Stimulated activated CD4-positive, alpha-beta T cell treated with anti-CD3 and anti-CD28 coated beads, Interleukin-2, amount 100 ng/mL, for 48 hours (primary cell): ENCODE measurements at regions not wholly inside any gene's neighbourhood (a gene's known extent, or its start where the extent isn't known, plus 50 kb on each side); places are given as distances from the start of the nearest gene placed in this dataset.

Source experiments
- DNase-seq, 2 donors: peaks; one replicate each; pipeline ENCODE4 v3.0.0-alpha.2; 2020

DNA sequence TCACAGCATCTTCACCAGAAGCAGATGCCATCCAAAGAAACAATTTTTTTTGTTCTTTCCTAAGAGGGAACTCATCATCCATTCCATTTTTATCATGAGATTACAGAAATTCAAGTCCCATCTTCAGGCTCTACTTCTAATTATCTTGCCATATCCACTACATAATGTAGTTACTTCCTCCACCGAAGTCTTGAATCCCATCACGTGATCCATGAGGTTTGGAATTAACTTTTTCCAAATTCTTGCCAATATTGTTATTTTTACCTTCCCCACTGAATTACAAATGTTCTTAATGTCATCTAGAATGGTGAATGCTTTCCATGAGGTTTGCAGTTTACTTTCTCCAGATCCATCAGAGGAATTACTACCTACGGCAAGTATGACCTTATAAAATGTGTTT is 1014.7 kb upstream of the LRRN3 start:
- no peak for DNase-seq

DNA sequence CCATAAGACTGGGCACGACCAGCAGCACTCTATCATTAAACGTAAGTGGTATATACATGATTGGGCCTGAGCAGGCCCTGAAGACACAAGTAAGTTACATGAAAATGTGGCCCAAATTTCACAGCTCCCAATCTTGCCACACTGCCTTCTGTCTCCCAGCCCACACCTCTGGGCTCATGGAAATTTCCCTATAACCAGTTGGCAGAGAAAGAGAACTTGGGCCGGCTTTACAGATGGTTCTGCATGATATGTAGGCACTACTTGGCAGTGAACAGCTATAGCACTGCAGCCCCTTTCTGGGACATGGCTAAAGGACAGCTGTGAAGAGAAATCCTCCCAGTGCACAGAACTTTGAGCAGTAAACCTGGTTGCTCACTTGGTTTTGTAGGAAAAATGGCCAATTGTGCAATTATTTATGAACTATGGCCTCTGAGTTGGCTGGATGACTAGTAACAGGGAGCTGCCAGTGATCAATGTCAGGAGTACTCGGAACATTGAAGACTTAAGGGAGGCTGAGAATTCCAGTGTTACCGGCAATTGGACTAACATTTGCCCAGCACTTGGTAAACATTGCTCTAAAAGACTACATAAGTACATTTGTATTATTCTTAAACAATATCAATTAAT is 1006.6 kb upstream of the LRRN3 start:
- no peak for DNase-seq

DNA sequence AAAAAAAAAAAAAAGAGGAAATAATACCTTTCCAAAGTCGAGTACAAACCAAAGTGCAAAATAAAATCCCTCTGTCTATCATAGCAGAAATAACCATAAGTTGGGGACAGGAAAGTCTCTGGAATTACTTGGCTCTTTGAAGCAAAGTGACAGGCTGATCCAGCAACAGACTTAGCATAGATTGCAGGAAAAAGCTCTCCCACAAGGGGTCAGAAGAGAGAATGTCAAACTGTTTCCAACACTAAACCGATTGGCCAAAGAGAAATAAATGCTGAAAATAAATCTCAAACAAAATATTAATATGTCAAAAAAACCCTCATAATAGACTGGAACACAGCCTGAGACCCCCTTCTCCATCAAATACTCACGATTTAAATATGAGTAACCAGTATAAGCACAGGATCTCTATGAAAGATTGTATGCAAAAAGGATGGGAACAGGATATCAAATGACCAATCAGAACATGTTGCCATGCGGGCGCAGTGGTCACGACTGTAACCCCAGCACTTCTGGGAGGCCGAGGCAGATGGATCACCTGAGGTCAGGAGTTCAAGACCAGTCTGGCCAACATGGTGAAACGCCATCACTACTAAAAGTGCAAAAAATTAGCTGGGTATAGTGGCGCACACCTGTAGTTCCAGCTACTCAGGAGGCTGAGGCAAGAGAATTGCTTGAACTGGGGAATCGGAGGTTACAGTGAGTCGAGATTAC is 1000.7 kb upstream of the LRRN3 start:
- DNase-seq, result no peak

DNA sequence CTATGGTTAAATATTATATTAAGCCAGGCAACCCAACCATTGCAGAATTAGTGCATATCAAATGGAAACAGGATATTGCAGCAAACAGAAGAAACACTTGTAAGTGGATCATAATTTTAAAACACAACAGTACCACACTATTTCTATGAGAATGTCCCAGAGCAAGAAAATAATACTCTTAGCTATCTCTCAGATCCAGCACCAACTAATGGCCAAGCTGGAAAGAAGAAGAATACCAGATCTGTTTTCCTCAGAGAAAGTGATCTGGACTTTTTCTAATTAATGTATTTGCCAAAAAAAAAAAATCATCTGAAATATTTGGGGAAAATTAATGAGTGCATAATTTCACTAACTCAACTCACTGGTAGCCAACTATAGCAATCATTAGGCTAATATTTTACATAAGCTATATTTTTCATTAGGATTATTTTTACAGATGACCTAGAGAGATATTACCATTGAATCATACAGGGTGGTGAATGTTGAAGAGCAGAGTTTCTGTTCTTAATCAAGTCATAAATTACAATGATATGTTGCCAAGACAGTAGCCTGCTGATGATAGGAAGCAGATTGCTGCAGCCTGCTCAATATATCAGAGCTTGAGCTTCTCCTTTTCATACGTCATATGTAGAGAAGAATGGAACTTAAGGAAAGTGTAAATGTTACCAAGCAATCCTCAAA is 995.4 kb upstream of the LRRN3 start:
- no peak for DNase-seq

DNA sequence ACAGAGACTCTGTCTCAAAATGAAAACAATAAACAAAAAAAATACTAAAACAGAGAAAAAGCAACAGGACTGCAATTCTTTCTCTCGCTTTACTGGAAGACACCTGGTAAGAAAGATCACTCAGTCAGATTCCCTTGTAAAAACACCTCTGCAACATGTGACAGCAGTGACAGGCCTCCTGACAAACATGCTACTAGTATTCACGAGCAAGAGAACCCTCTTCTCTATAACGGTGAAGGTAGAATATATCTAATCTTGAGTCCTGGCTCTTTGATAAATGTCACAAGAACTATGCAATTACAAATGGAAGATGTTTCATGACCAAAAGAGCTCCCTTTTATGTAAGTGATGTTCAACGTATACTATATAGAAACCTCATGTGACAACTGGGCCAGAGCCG is 986.7 kb upstream of the LRRN3 start:
- no peak for DNase-seq

DNA sequence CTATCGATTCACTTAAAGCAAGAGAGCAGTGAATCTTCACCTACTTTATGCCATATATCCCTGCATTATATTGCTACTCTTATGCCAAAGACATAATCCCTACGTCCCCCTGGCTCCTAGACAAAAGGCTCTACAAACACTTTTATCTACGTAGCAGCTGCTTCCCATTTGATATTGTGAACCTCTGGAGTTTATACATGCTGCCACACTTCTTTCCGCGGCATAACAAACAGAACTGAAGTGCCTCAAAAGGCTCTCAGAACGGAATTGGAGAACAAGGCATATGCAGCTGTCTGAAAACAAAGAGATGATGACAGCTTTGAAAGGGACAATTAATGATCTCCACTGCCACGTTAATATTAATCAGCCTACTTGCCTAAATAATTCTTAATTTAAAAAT is 985.6 kb upstream of the LRRN3 start:
- DNase-seq, result no peak

DNA sequence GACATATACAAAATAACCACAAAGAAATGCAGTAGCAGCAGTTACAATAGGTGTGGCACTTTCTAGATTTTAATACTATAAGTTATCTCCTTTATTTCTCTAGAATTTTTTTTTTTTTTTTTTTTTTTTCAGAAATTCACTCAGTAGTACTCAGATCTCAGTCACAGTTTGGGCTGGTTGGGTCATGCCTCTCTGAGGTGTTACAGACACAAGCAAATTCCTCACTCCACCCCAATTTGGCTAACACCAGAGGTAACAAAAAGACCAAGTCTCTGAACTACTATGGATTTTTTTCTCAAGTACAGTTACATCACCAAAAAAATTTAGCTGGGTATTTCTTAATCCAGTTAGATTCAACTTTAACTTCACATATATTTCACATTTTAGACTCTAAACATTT is 985.1 kb upstream of the LRRN3 start:
- no peak for DNase-seq

DNA sequence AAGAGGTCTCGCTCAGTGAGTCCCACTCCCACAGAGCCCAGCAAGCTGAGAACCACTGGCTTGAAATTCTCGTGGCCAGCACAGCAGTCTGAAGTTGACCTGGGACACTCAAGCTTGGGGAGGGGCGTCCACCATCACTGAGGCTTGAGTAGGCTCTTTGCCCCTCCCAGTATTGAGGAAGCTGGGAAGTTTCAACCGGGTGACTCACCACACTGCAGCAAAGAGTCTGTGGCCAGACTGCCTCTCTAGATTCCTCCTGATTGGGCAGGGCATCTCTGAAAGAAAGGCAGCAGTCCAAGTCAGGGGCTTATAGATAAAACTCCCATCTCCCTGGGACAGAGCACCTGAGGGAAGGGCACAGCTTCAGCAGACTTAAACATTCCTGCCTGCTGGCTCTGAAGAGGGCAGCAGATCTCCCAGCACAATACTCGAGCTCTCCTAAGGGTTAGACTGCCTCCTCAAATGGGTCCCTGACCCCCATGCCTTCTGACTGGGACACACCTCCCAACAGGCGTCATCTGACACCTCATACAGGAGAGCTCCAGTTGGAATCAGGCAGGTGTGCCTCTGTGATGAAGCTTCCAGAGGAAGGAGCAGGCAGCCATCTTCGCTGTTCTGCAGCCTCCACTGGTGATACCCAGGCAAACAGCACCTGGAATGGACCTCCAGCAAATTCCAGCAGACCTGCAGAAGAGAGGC is 970.9 kb upstream of the LRRN3 start:
- DNase-seq, result no peak

DNA sequence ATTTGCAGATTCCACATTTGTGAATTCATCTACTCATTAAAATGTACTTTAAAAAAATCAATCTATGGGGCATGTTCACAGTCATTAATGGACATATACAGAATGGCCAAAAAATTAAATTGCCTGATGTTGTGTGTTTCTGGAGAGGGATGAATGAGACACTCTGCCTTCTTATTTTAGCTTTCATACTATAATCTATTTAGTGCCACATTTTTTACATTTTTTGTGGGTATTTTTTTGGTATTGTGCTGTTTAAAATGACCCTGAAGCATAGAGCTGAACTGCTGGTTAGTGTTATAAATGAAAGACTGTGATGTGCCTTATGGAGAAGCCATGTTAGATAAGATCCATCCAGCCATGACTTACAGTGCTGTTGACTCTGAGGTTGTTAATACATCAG is 961.8 kb upstream of the LRRN3 start:
- DNase-seq, result no peak

DNA sequence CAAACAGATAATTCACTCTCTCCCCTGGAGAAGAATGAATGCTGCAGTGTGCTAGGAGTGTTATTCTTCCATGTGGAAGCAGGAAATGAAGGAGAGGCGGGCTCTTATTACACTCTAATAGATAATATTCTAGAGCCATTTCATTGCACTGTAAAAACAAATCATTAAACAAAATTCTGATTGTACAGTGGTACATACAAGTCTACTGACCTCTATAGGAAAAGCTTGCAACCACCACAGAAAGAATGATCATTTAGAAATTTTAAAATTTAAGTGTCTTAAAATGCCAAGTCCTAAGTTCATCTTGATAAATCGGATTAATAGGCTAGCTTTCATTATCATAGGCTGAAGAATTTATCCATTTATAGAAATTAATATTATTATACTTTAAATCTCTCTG is 960.3 kb upstream of the LRRN3 start:
- DNase-seq, result no peak

DNA sequence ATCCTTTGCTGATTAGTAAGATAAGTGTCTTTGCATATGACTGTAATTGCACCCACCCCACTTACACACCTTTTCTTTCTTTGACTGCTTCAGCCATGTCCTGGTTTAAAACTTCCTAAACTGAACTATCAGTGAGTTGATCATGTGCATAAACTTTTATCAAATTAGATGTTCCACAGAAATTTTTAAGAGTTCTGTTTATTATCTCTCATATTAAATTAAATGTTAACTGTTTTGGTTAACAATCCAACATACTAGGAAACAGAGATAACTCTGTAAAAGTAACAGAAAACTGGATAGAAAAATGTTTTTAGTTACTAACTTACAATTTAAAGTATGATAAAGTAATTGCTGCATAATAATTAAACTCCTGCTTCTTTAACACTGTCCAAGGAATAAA is 959.6 kb upstream of the LRRN3 start:
- no peak for DNase-seq

DNA sequence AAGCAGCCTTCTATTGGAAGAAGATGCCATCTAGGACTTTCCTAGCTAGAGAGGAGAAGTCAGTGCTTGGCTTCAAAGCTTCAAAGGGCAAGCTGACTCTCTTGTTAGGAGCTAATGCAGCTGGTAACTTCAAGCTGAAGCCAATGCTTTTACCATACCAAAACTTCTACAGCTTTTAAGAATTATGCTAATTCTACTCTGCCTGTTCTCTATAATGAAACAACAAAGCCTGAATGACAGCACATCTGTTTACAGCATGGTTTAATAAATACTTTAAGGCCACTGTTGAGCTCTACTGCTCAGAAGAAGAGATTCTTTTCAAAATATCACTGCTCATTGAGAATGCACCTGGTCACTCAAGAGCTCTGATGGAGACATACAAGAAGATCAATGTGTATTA is 951.9 kb upstream of the LRRN3 start:
- no peak for DNase-seq

DNA sequence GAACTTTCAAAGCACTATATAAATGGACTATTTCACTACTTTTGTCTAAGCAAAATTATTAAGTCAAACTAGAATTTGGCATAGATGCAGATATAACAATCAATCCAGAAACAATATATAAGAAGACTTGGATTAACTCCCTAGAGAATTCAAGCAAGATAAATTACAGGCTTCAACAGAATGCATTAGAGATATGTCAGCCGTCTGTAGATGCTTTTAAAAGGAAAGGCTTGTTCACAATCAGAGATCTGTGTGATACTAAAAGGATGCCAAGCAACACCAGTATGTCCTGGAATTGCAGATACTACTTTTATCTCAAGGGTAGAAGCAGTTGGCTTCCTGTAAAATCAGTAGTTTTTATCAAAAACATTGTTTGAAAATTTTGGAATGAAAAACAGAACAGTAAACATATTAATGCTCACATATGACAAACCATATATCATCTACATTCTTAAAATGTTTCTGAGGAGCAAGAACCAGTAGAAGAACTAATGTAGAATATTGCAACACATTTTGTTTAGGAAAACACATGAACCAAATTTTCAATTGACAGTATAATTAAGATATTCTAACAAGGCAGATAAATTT is 947.9 kb upstream of the LRRN3 start:
- DNase-seq, result no peak

DNA sequence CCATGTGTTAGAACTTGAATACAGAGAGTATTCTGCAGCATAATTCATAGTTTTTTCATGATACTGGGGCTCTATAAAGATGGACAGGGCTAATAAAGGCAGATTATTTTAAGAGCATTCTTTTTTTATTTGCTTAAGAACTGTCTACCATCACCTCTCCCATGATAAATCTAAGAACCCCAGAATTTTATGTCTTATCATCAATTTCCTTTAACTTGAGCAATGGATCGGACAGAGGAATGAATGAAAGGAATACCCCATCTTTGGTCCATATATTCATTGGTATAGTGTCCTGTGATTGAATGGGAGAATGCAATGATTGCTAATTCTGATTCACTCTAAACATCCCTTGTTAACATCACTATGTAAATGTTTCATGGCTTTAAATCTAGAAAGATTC is 946.3 kb upstream of the LRRN3 start:
- DNase-seq, result no peak

DNA sequence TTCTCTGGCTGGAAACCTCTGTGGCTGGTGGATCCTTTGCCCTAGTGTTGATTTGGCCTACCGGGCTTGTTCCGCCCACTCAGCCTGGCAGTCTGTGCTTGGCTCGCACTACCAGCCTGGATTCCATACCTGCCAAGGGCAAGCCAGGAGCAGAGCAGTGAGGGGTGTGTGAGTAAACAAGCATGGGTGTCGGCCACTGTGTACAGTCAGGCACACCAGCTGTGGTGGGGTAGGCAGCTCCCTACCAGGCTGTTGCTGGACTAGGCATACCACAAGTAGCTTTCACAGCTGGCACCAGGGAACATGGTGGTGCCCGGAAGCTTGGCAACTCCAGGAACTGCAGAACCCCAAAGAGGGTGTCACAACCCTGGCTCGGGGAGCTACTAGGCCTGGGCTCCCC is 942.9 kb upstream of the LRRN3 start:
- no peak for DNase-seq

DNA sequence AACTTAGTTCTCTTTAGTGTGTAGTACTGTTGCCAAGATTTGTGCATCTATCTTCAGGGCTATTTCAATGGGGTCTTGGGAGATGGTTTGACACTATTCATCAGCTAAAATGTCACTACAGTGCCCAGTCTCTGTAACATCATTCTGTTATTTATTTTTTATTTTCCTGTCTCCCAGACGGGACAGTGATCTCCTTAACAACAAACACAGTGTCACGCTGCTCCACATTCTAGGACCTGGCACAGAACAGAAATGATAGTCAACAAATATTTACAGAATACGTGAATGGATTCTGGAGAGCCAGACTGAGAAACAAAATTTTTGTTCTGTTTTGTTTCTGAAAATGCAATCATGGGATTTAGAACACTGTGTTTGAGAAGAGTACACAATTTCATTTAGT is 937.7 kb upstream of the LRRN3 start:
- DNase-seq, result no peak

DNA sequence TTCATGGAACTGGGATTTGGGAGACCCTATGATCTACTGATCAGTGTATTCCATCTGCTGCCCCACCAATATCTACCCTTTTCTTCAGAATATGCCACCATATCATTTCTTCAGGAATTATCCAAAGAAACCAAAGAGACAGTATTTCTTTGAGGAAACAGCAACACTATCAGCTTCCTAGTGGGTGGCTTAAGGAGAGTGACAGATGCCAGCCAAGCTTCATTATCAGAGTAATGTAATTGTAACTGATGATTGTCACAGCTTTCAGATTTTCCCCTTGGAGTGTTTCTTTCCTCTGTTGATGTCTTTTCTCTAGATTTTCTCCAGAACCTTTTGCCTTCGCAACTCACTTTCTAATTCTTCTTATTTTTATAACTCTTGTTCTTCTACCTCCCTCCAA is 934.4 kb upstream of the LRRN3 start:
- DNase-seq, result no peak

DNA sequence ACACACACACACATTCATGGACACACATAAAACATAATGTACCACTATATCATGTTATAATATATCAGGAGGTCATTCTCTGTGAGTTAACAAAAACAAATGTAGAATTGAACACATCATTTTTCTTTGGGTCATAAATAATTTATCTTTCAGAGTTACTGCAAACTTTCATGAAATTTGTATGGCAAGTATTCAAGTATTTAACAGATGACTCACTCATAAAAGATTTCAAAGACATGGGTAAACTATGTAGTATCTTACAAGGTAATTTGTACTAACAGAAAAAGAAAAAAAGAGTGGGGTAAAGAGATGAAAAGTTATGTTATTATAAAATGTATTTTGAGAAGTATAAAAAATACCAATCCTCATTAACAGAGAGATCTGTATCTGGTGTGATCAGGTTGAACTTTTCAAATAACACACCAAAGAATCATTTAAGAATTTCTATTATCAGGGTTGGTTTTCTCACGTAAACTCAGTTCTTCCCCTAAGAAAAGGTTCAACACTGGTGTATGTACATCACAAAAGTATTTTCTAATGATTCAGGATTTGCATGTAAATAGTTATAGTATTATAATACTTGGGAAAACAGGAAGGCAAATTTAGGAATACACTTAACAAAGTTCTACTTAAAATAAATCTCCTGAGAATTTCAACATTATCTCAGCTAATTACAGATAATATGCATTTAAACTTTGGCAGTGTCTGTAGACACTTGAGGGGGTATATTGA is 933.1 kb upstream of the LRRN3 start:
- no peak for DNase-seq

DNA sequence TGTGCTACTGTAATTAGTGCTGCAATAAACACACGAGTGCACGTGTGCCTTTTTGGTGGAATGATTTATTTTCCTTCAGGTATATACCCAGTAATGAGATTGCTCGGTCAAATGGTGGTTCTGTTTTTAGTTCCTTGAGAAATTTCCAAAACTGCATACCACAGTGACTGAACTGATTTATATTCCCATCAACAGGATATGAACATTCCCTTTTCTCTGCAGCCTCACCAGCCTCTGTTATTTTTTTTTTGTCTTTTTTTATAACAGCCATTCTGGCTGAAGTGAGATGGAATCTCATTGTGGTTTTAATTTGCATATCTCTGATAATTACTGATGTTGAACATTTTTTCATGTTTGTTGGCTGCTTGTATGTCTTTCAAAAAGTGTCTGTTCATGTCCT is 922.9 kb upstream of the LRRN3 start:
- no peak for DNase-seq

DNA sequence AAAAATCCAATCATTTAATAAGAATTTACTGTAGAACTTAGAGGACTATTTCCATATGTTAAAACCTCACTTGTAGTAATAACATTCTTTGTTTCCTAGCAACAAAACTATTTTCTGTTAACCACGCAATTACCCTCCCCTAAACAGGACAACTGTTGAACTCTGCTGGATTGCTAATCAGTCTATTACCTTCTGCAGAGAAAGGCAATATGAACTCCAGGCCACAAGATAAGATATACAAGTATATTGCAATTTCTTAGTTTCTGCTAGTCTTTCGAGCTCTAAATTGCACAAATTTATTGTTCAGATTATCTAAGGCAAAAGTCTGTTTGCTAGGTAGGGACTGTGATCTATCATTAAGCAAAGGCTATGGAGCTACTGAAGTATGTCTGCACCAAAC is 920.1 kb upstream of the LRRN3 start:
- DNase-seq, result no peak

DNA sequence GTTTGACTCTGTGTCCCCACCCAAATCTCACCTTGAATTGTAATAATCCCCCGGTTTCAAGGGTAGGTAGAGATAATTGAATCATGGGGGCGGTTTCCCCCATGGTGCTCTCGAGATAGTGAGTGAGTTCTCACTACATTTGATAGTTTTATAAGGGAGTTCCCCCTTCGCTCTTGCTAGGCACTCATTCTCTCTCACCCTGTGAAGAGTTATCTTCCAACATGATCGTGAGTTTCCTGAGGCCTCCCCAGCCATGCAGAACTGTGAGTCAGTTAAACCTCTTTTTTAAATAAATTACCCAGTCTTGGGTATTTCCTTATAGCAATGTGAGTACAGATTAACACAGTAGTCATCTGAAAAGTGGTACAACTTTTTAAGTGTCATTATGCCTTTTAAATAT is 913.5 kb upstream of the LRRN3 start:
- no peak for DNase-seq

DNA sequence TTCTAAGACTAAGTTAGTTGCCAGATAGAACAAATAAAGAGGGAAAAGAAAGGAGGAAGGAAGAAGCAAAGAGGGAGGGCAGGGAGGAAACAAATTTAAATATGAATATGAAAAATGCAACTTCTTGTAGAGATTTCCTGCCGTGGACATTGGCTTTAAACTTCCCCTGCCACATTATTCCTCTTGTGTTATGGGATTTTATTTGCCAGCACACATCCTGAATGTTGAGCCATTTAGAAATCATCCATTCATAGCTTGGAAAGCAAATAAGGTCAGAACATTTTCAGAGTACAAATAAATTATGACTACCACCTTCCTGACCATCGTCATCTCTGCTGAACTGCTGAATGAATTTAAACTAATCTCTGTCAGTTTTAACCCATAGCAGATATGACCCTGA is 911.9 kb upstream of the LRRN3 start:
- DNase-seq, result no peak

DNA sequence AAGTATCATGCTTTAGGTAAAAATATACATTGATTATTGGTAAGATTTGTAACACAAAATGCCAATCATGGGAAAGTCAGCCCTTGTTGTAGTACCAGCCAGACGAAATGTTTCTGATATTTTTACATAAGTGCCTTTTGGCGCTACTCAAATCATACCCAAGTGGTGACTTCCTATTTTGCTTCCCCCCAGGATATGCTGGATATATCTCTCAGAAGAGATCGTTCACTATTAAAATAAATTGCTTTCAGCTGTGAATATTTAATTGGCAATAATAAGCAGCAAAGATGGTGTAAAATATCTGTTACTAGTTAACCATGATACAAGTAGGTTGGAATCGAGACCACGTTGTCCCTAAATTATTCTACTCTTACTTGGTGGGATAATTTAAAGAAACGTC is 909.2 kb upstream of the LRRN3 start:
- no peak for DNase-seq
